Activated naive CD4-positive, alpha-beta T cell treated with anti-CD3 and anti-CD28 coated beads, Interleukin-2, amount 10 ng/mL, durations not matched to agents 7 days and 5 days (primary cell): ENCODE measurements at regions not wholly inside any gene's neighbourhood (a gene's known extent, or its start where the extent isn't known, plus 50 kb on each side); places are given as distances from the start of the nearest gene placed in this dataset.
"Not testable (repeated sequence)": the region's sequence is repeated elsewhere in the genome, so short reads cannot be mapped to it uniquely, and the experiment has no call there.

ENCODE experiments used
- CTCF ChIA-PET: fragments of 350-600 bp; sonication (Branson Sonifier 250); formaldehyde crosslinking; loops from one replicate; lab custom pipeline; 2021; ENCODE audit warnings: antibody characterized with exemption; lab: Charles Lee
- DNase-seq: peaks from one replicate; pipeline ENCODE4 v3.0.0-alpha.2; 2020
- H3K27ac Mint-ChIP-seq: one replicate; pipeline ENCODE4 v1.8.0; 2021; ENCODE audit warnings: mild to moderate bottlenecking, moderate library complexity, mixed read lengths
- H3K27me3 Mint-ChIP-seq: one replicate; pipeline ENCODE4 v1.8.0; 2021; ENCODE audit warnings: mild to moderate bottlenecking, mixed read lengths
- H3K36me3 Mint-ChIP-seq: one replicate; pipeline ENCODE4 v1.8.0; 2021; ENCODE audit warnings: mixed read lengths
- H3K4me1 Mint-ChIP-seq: one replicate; pipeline ENCODE4 v1.8.0; 2021; ENCODE audit warnings: mixed read lengths
- H3K4me3 Mint-ChIP-seq: one replicate; pipeline ENCODE4 v1.8.0; 2021; ENCODE audit warnings: mild to moderate bottlenecking, moderate library complexity, mixed read lengths
- H3K9me3 Mint-ChIP-seq: one replicate; pipeline ENCODE4 v1.8.0; 2021; ENCODE audit warnings: mixed read lengths

DNA sequence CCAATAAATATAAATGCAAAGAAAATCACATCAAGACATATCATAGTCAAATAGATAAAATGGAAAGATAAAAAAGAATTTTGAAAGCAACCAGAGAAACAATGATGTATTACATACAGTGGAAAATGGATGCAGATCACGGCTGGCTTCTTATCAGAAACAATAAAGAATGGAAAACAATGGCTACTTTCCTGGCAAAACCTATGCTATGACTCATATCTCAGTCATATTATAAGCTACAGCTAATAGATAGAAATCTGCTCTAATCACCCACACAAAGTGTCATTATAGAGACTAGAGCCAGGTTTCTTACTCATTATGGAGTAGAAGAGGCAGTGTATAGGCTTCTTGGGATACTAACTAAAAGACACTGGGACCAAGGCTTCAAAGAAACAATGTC, 93.5 kb upstream of the TACR1 start:
- no peak for DNase-seq
- H3K9me3 Mint-ChIP-seq: no peaks in the 10 kb centered on the region
- H3K4me3 Mint-ChIP-seq: no peak overlapping the region
- H3K27ac Mint-ChIP-seq: no peak overlapping the region
- H3K36me3 Mint-ChIP-seq: no peaks in the 10 kb centered on the region
- no peaks in the 10 kb centered on the region for H3K27me3 Mint-ChIP-seq
- no peaks in the 10 kb centered on the region for H3K4me1 Mint-ChIP-seq
- CTCF ChIA-PET: no interaction called here

DNA sequence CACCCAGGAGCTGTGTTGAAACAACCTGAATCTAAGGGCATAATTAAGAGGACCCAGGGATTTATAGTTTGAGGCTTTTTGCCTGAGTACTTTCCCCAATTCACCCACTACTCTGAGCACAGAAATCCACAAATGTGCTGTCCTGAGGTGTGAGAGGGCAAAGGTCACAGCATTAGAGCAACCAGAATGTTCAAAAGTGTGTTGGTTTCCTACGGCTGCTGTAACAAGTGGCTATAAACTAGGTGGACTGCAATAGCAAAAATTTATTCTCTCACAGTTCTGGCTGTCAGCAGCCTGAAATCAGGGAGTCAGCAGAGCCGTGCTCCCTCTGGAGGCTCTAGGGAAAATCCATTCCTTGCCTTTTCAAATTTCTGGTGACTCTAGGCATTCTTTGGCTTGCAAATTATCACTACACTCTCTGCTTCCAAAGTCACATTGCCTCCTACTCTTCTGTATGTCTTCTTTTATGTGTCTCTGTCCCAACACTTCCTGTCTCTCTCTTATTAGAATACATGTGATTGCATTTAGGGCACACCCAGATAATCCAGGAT, 91.4 kb upstream of the TACR1 start:
- CTCF ChIA-PET: no interaction called here
- Mint-ChIP-seq H3K4me1 (no peaks in the 10 kb centered on the region), H3K9me3 (no peaks in the 10 kb centered on the region), H3K4me3 (no peak overlapping the region), H3K36me3 (no peaks in the 10 kb centered on the region), H3K27me3 (no peaks in the 10 kb centered on the region), H3K27ac (no peak overlapping the region)
- DNase-seq: no peak

DNA sequence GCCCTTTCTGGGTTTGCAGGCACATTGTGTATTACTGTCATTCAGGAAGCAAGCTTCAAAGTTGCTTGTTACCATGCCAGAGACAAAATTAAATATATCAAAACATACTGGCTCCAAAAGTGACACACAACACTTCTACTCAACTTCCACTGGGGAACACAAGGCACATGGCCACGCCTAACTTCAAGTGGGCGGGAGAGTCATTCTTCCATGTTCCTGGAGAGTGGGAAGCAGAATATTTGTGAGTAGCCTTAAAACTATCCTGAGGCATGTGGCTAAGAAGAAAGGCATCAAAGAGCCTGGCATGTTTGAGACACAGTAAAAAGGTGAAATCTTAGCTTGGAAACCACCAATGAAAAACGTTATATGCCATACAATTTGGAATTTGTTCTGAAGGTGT, 90.5 kb upstream of the TACR1 start:
- Mint-ChIP-seq H3K4me1 (no peaks in the 10 kb centered on the region), H3K4me3 (no peak overlapping the region), H3K27ac (no peak overlapping the region), H3K36me3 (no peaks in the 10 kb centered on the region), H3K27me3 (no peaks in the 10 kb centered on the region), H3K9me3 (no peaks in the 10 kb centered on the region)
- CTCF ChIA-PET: no interaction called here
- no peak for DNase-seq

DNA sequence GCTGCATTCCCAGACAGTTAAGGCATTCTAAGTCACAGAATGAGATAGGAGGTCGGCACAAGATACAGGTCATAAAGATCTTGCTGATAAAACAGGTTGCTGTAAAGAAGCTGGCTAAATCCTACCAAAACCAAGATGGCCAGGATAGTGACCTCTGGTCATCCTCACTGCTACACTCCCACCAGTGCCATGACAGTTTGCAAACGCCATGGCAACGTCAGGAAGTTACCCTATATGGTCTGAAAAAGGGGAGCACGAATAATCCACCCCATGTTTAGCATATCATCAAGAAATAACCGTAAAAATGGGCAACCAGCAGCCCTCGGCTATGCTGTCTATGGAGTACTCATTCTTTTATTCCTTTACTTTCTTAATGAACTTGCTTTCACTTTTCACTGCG, 89.9 kb upstream of the TACR1 start:
- CTCF ChIA-PET, H3K4me3 Mint-ChIP-seq, H3K27me3 Mint-ChIP-seq, H3K27ac Mint-ChIP-seq, DNase-seq, H3K4me1 Mint-ChIP-seq, H3K9me3 Mint-ChIP-seq, H3K36me3 Mint-ChIP-seq: not testable (repeated sequence)

DNA sequence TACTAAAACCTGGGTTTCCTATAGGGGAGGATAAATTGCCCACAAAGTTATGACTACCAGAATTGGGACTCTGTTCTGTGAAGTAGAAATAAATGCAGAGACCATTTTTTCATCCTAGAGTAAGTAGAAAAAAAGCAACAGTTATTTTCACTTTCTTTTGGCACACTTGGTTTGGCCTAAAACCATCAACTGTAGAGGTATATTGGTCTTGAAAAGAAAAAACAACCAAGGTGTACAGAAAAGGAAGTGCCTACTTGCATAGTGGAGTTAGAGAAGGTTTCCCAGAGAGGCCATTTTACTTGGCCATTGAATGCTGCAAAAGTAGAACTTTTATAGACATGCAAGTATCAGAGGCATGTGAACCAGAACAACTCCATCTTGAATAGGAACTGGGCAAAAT, 89.4 kb upstream of the TACR1 start:
- H3K4me1 Mint-ChIP-seq: no peaks in the 10 kb centered on the region
- H3K4me3 Mint-ChIP-seq: no peak overlapping the region
- no peaks in the 10 kb centered on the region for H3K9me3 Mint-ChIP-seq
- H3K27me3 Mint-ChIP-seq: no peaks in the 10 kb centered on the region
- no peak overlapping the region for H3K27ac Mint-ChIP-seq
- no peak for DNase-seq
- CTCF ChIA-PET: no interaction called here
- no peaks in the 10 kb centered on the region for H3K36me3 Mint-ChIP-seq

DNA sequence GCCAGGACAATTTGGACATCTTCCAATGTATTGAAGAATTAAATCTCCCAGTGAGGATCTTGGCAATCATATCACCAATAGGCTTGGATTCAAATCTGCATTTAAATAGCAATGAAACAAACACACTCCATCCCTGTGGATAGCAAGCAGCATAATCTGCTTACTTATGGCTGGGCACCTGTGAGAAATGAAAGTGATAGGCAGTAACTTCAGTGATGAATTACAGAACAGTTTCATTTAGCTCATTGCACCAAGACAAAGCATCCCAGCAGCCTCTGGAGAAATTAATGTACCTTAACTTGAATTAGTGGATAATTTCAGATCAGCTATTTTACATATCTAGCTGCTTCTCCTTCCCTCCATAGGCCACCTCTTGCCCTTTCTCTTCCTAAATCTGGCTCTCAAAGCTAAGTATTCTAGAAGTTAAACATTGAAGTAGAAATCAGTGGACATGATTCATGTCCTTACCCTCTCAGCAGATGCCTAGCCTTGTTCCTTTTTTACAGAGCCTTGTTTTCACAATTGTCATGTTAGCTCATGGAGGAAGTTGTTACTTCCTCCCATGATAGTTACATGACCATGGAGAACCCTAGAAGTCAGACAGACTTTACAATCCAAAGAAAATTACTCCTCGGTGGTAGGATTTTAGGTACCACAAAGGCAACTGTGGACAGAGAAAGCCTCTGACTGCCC, 88.5 kb upstream of the TACR1 start:
- no peak overlapping the region for H3K27ac Mint-ChIP-seq
- CTCF ChIA-PET: no interaction called here
- no peak for DNase-seq
- no peak overlapping the region for H3K4me3 Mint-ChIP-seq
- H3K36me3 Mint-ChIP-seq: no peaks in the 10 kb centered on the region
- H3K9me3 Mint-ChIP-seq: no peaks in the 10 kb centered on the region
- H3K4me1 Mint-ChIP-seq: no peaks in the 10 kb centered on the region
- H3K27me3 Mint-ChIP-seq: no peaks in the 10 kb centered on the region

DNA sequence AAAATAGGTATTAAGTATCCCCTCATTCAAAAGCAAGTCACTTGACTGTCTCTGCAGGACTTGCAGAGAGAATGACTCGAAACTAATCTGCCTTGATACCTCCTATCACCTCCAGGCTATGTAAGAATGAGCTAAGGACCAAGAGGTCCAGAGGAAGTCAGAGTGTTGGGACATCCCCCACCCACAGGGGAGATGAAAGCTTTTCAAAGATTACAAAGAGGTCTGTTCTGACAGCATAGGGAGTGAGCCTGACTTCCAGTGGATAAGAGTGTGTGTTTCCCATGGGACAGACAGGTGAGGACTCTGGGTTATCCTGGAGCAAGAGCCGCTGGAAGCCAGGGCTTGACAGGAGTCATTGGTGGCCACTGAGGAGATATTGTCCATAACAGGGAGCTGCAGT, 85.0 kb upstream of the TACR1 start:
- H3K27ac Mint-ChIP-seq: no peak overlapping the region

DNA sequence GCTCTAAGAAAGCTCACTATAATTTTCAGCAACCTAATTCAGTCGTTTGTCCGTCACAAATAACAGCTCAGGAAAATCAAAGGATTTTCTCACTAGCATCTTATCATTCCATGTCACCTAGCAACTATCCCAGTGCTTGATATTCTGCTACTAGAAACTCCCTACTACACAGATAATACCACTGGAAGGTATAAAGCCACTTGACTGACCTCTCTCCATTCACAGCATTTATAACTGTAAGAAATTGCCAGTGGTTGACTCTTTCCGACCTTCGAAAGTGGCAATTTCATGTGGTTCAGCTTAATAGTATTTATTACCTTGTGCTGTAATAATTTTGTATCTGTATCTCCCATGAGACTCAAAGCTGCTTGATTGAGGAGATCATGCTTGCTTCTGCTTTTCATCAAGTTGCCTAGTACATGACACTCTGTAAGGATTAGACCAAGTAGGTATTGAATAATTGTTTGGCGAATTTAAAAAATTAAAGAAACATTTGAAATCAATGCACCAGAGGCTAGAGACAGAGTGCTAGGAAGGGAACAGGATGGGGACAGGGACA, 79.6 kb upstream of the TACR1 start:
- Mint-ChIP-seq H3K27me3 (no peaks in the 10 kb centered on the region), H3K36me3 (no peaks in the 10 kb centered on the region), H3K9me3 (no peaks in the 10 kb centered on the region), H3K4me1 (no peaks in the 10 kb centered on the region), H3K4me3 (no peak overlapping the region), H3K27ac (no peak overlapping the region)
- CTCF ChIA-PET: no interaction called here
- DNase-seq: no peak

More for the DNA sequence above, 85.0 kb upstream of the TACR1 start:
- Mint-ChIP-seq H3K4me1 (no peaks in the 10 kb centered on the region), H3K27me3 (no peaks in the 10 kb centered on the region), H3K36me3 (no peaks in the 10 kb centered on the region), H3K4me3 (no peak overlapping the region), H3K9me3 (no peaks in the 10 kb centered on the region)
- no peak for DNase-seq
- CTCF ChIA-PET: no interaction called here

DNA sequence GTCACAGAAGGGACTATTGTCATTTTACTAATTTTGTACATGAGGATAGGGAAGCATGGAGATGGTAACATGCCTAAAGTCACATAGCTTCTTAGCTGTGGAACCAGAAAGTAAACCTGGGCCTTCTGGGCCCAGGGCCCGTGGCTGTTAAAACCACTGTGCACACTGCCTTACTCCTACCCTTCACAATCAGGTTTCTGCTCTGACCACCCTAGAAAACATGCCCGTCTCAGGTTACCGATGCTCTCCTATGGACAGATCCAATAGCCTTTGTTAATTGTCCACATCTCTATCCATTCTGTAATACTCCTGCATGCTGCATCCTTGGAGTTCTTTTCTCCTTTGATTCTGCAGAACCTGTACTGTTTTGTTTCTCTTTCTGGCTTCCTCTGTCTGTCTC, 79.0 kb upstream of the TACR1 start:
- CTCF ChIA-PET: no interaction called here
- DNase-seq: no peak
- Mint-ChIP-seq H3K27me3 (no peaks in the 10 kb centered on the region), H3K27ac (no peak overlapping the region), H3K4me1 (no peaks in the 10 kb centered on the region), H3K9me3 (no peaks in the 10 kb centered on the region), H3K36me3 (no peaks in the 10 kb centered on the region), H3K4me3 (no peak overlapping the region)

DNA sequence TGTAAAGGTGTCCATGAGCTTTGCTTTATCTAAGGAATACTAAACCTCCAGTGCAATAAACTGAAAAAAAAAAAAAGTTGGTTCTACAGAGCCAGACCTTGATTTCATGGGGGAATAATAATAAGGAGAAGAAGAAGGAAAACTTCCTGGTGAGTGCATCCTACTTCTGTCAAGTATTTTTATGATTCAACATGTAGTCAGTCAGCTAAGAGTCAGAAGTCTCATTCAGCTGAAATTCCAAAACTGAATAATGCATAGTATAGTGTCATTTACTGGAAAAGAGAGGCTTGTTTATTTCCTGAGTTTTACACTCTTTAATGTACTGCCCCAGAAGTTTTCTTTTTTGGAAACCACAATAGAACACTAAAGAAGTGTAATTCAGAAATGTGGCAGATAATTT, 77.8 kb upstream of the TACR1 start:
- Mint-ChIP-seq H3K4me1 (no peaks in the 10 kb centered on the region), H3K4me3 (no peak overlapping the region)

DNA sequence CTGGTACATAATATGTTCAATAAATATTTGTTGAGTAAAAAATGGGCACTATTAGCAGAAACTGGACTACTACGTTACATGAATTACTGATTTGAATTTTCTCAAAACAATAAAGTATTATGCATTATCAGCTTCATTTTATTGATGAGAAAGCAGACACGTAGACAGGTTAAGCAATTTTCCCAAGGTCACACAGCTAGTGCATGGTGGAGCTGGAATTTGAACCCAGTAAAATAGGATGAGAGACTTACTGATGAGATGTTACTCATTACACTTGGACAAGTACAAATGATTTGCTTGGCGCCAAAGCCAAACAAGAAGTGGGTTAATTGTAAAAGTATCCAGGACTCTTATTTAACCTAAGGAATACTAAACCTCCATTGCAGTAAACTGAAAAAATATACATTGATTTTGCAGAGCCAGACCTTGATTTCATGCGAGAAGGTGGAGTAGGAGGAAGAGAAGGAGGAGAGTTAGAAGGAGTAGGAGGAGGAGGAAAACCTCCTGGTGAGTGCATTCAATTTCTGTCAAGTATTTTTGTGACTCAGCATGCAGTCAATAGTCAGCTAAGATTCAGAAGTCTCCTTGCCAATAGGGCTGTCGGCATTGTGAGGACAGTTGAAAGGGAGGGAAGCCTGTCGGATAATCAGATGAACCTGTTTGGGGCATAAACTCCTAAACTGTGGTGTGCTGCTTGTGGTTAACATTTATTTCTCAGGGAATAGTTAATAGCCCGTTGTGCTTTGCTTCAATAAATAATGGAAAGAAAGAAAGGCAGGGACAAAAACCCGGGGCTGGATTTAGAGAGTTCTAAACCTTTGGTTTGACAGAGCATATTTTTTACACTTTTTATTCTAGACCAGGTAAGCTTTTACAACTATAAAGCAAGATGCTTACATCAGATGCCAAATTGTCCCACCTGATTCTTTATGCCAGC, 77.0 kb upstream of the TACR1 start:
- no peak for DNase-seq
- Mint-ChIP-seq H3K27me3 (no peaks in the 10 kb centered on the region), H3K27ac (no peak overlapping the region), H3K4me3 (no peak overlapping the region), H3K4me1 (no peaks in the 10 kb centered on the region), H3K9me3 (no peaks in the 10 kb centered on the region), H3K36me3 (no peaks in the 10 kb centered on the region)
- CTCF ChIA-PET: no interaction called here

More for the DNA sequence above, 77.8 kb upstream of the TACR1 start:
- DNase-seq: no peak
- Mint-ChIP-seq H3K27me3 (no peaks in the 10 kb centered on the region), H3K9me3 (no peaks in the 10 kb centered on the region), H3K27ac (no peak overlapping the region), H3K36me3 (no peaks in the 10 kb centered on the region)
- CTCF ChIA-PET: interaction anchor here (0.7 kb wide), 1 partner anchor 151 kb away, joined by 3 read pairs; no protein-coding TSS in a partner anchor

DNA sequence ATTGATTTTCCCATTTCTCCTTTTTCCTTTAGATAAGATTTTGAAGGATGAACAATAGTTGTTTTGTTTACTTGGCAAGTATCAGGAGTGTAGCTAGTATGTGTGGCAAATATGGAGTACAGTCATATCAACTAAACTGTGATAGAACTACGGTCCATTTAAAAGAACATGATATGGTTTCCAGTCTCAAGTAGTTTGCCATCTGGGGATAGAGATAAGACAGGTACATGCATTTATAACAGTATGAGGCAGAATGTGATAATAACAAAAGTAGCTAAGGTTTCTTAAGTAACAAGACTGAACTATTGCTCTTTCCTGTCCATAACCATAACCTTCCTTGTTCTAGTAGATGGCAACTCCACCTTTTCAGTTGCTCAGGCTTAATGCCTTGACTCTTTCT, 75.6 kb upstream of the TACR1 start:
- no peak overlapping the region for H3K4me3 Mint-ChIP-seq
- no peaks in the 10 kb centered on the region for H3K36me3 Mint-ChIP-seq
- no peaks in the 10 kb centered on the region for H3K9me3 Mint-ChIP-seq
- H3K4me1 Mint-ChIP-seq: no peaks in the 10 kb centered on the region
- CTCF ChIA-PET: no interaction called here
- H3K27me3 Mint-ChIP-seq: no peaks in the 10 kb centered on the region
- no peak overlapping the region for H3K27ac Mint-ChIP-seq
- DNase-seq: no peak

DNA sequence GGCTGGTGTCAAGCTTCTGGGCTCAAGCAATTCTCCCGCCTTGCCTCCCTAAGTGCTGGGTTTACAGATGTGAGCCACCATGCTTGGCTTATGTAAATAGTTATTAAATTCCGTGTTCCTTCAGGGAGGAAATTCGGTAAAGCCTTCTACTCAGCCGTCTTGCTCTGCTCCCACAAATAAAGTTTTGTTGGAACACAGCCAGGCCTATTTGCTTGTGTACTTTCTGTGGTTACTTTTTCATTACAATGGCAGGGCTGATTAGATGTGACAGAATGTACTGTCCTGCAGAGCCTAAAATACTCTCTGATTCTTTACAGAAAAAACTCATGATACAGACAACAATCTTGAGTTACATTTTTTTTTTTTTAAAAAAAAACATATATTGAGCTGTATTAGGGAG, 68.8 kb upstream of the TACR1 start:
- Mint-ChIP-seq H3K36me3 (no peaks in the 10 kb centered on the region), H3K4me1 (no peaks in the 10 kb centered on the region), H3K4me3 (no peak overlapping the region), H3K27me3 (no peaks in the 10 kb centered on the region), H3K9me3 (peaks cover 5% of the 10 kb centered on the region), H3K27ac (no peak overlapping the region)
- DNase-seq: no peak
- CTCF ChIA-PET: no interaction called here

DNA sequence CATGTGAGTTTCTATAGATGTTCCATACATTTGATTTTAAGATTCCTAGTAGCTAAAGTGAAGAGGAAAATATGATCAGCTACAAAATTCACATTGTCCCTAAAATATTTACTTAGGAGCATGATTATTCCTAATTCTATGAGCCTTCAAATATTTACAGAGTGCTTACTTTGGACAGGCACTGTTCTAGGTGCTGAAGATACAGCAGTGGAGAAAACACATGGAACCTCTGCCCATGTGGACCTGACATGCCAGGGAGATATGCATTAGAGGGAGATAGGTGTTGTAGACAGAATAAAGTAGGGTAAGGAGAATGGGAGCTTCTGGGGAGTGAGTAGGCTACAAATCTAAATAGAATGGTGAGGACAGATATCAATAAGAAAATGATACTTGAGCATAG, 62.6 kb upstream of the TACR1 start:
- no peak overlapping the region for H3K4me3 Mint-ChIP-seq
- no peaks in the 10 kb centered on the region for H3K4me1 Mint-ChIP-seq
- H3K27me3 Mint-ChIP-seq: no peaks in the 10 kb centered on the region
- no peak overlapping the region for H3K27ac Mint-ChIP-seq
- H3K9me3 Mint-ChIP-seq: peaks cover 7% of the 10 kb centered on the region
- no peaks in the 10 kb centered on the region for H3K36me3 Mint-ChIP-seq
- CTCF ChIA-PET: no interaction called here
- DNase-seq: no peak
